Uterus (tissue), 3 donors: ENCODE measurements at regions not wholly inside any gene's neighbourhood (a gene's known extent, or its start where the extent isn't known, plus 50 kb on each side); places are given as distances from the start of the nearest gene placed in this dataset.
"Not testable (repeated sequence)": the region's sequence is repeated elsewhere in the genome, so short reads cannot be mapped to it uniquely, and the experiment has no call there.

ENCODE experiments used
- DNase-seq, 2 donors: peaks; one replicate each; pipeline ENCODE4 v3.0.0-alpha.2; 2019 to 2020
- H3K27ac ChIP-seq, 2 donors: fragments of 200-600 bp; sonication (generic); 1 replicate in 1 of 2; 2 replicates in 1 of 2; pipeline ENCODE4 v1.5.1; 2016 to 2018
- H3K27me3 ChIP-seq, 2 donors: fragments of 200-600 bp; sonication (generic); one replicate each; pipeline ENCODE4 v1.5.1; 2018 to 2019; ENCODE audit warnings: control low read depth in 1 of 2
- H3K36me3 ChIP-seq, 2 donors: fragments of 200-600 bp; sonication (generic); one replicate each; pipeline ENCODE4 v1.5.1; 2019; ENCODE audit warnings: control low read depth in 1 of 2
- H3K4me1 ChIP-seq, 2 donors: fragments of 200-600 bp; sonication (generic); one replicate each; pipeline ENCODE4 v1.5.1; 2018 to 2019; ENCODE audit warnings: control low read depth in 1 of 2
- H3K4me3 ChIP-seq, 2 donors: fragments of 200-600 bp; sonication (generic); 1 replicate in 1 of 2; 2 replicates in 1 of 2; pipeline ENCODE4 v1.5.1; 2018 to 2019; ENCODE audit warnings: mild to moderate bottlenecking in 1 of 2
- H3K9me3 ChIP-seq, 2 donors: fragments of 200-600 bp; sonication (generic); one replicate each; pipeline ENCODE4 v1.5.1; 2019; ENCODE audit warnings: control low read depth in 1 of 2
- CTCF ChIP-seq, 4 experiments: fragments of 200-600 bp in 2 of 4; fragments of 450-650 bp in 2 of 4; sonication (generic) in 2 of 4; IDR thresholded peaks; one replicate each; pipeline ENCODE4 v1.5.1; 2016 to 2019; ENCODE audit warnings: antibody characterized with exemption in 4 of 4, mild to moderate bottlenecking in 2 of 4, moderate library complexity in 1 of 4
- POLR2A ChIP-seq, 2 donors: fragments of 450-650 bp; IDR thresholded peaks; one replicate each; pipeline ENCODE4 v1.6.1; 2016; ENCODE audit warnings: antibody characterized with exemption in 2 of 2, mild to moderate bottlenecking in 1 of 2, moderate library complexity in 1 of 2
- intact Hi-C: fragments of 100-400 bp; cut with DNase I; formaldehyde crosslinking; loops from one replicate; pipeline ENCODE4 v1.15.1; 2023; ENCODE audit warnings: low total_unique reads
- donor health status: DM: yes; HTN: yes; CAD: no.

- Histone ChIP-seq H3K9me3 (no peaks in the 10 kb centered on the region), H3K36me3 (no peaks in the 10 kb centered on the region), H3K4me1 (no peaks in the 10 kb centered on the region), H3K27ac (no peak overlapping the region), H3K27me3 (no peaks in the 10 kb centered on the region), H3K4me3 (no peak overlapping the region)
- intact Hi-C loops = no loop called here
- no peak for DNase-seq
- TF ChIP-seq POLR2A (IDR thresholded peaks at IDR 0.05) (no peak), CTCF (IDR thresholded peaks at IDR 0.05) (no peak)
These were observed 56.7 kb upstream of the PTCH1 start for GRCh38 chr9:95573463-95573862.

GRCh38 chr9:95572381-95573151 lies 55.8 kb upstream of the PTCH1 start:
- intact Hi-C loops = no loop called here
- Histone ChIP-seq H3K27ac (no peak overlapping the region), H3K27me3 (no peaks in the 10 kb centered on the region), H3K4me1 (no peaks in the 10 kb centered on the region), H3K4me3 (no peak overlapping the region), H3K36me3 (no peaks in the 10 kb centered on the region), H3K9me3 (no peaks in the 10 kb centered on the region)
- no peak for TF ChIP-seq CTCF (IDR thresholded peaks at IDR 0.05)
- no peak for TF ChIP-seq POLR2A (IDR thresholded peaks at IDR 0.05)
- DNase-seq = no peak

- no peak overlapping the region for H3K27ac ChIP-seq
These were observed 53.9 kb upstream of the PTCH1 start for GRCh38 chr9:95570646-95571045.

GRCh38 chr9:95570150-95570549 lies 53.4 kb upstream of the PTCH1 start:
- no peak for TF ChIP-seq POLR2A (IDR thresholded peaks at IDR 0.05)
- no peak for TF ChIP-seq CTCF (IDR thresholded peaks at IDR 0.05)
- no peak for DNase-seq
- Histone ChIP-seq H3K4me3 (no peak overlapping the region), H3K27me3 (no peaks in the 10 kb centered on the region), H3K4me1 (no peaks in the 10 kb centered on the region), H3K27ac (no peak overlapping the region), H3K36me3 (no peaks in the 10 kb centered on the region), H3K9me3 (no peaks in the 10 kb centered on the region)
- intact Hi-C loops = no loop called here

More at GRCh38 chr9:95570646-95571045, 53.9 kb upstream of the PTCH1 start:
- intact Hi-C loops = no loop called here
- Histone ChIP-seq H3K27me3 (no peaks in the 10 kb centered on the region), H3K9me3 (no peaks in the 10 kb centered on the region), H3K36me3 (no peaks in the 10 kb centered on the region), H3K4me1 (no peaks in the 10 kb centered on the region), H3K4me3 (no peak overlapping the region)
- no peak for DNase-seq
- TF ChIP-seq POLR2A (IDR thresholded peaks at IDR 0.05) (no peak), CTCF (IDR thresholded peaks at IDR 0.05) (no peak)

GRCh38 chr9:95568735-95569134 lies 52.0 kb upstream of the PTCH1 start:
- H3K27ac ChIP-seq, H3K4me1 ChIP-seq, H3K9me3 ChIP-seq, H3K36me3 ChIP-seq, DNase-seq, H3K27me3 ChIP-seq, H3K4me3 ChIP-seq, intact Hi-C loops: not testable (repeated sequence)
